ENCODE measurements at regions not wholly inside any gene's neighbourhood (a gene's known extent, or its start where the extent isn't known, plus 50 kb on each side); places are given as distances from the start of the nearest gene placed in this dataset.
"Not testable (repeated sequence)": the region's sequence is repeated elsewhere in the genome, so short reads cannot be mapped to it uniquely, and the experiment has no call there.

DNA sequence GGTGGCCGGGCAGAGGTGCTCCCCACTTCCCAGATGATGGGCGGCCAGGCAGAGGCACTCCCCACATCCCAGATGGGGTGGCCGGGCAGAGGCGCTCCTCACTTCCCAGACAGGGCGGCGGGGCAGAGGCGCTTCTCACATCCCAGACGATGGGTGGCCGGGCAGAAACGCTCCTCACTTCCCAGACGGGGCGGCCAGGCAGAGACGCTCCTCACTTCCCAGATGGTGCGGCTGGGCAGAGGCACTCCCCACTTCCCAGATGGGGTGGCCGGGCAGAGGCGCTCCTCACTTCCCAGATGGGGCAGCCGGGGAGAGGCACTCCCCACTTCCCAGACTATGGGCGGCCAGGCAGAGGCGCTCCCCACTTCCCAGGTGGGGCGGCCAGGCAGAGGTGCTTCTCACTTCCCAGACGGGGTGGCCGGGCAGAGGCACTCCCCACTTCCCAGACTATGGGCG lies 275.8 kb downstream of the LIPI start:
- TF ChIP-seq NFIC (IDR thresholded peaks at IDR 0.05; ENCODE audit: low read length); USF2 (IDR thresholded peaks at IDR 0.05; ENCODE audit: low read depth, low read length); USF2 (CRISPR knock-in tag; IDR thresholded peaks at IDR 0.05; ENCODE audit: borderline replicate concordance); POLR2AphosphoS5 (IDR thresholded peaks at IDR 0.05; ENCODE audit: low read depth, low read length); CHD2 (IDR thresholded peaks at IDR 0.05; ENCODE audit: low read depth, low read length); POLR2A (IDR thresholded peaks at IDR 0.05; ENCODE audit: insufficient read depth in 1 of 2, low read depth in 2 of 2, low read length in 2 of 2); FOSL2 (CRISPR knock-in tag; IDR thresholded peaks at IDR 0.05): not testable (repeated sequence)
- TF ChIP-seq, protein P1, sequence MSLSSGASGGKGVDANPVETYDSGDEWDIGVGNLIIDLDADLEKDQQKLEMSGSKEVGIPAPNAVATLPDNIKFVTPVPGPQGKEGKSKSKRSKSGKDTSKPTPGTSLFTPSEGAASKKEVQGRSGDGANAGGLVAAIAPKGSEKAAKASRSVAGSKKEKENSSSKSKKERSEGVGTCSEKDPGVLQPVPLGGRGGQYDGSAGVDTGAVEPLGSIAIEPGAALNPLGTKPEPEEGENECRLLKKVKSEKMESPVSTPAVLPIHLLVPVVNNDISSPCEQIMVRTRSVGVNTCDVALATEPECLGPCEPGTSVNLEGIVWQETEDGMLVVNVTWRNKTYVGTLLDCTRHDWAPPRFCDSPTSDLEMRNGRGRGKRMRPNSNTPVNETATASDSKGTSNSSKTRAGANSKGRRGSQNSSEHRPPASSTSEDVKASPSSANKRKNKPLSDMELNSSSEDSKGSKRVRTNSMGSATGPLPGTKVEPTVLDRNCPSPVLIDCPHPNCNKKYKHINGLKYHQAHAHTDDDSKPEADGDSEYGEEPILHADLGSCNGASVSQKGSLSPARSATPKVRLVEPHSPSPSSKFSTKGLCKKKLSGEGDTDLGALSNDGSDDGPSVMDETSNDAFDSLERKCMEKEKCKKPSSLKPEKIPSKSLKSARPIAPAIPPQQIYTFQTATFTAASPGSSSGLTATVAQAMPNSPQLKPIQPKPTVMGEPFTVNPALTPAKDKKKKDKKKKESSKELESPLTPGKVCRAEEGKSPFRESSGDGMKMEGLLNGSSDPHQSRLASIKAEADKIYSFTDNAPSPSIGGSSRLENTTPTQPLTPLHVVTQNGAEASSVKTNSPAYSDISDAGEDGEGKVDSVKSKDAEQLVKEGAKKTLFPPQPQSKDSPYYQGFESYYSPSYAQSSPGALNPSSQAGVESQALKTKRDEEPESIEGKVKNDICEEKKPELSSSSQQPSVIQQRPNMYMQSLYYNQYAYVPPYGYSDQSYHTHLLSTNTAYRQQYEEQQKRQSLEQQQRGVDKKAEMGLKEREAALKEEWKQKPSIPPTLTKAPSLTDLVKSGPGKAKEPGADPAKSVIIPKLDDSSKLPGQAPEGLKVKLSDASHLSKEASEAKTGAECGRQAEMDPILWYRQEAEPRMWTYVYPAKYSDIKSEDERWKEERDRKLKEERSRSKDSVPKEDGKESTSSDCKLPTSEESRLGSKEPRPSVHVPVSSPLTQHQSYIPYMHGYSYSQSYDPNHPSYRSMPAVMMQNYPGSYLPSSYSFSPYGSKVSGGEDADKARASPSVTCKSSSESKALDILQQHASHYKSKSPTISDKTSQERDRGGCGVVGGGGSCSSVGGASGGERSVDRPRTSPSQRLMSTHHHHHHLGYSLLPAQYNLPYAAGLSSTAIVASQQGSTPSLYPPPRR (CRISPR knock-in tag; IDR thresholded peaks at IDR 0.05; ENCODE audit: borderline replicate concordance), result not testable (repeated sequence)
- TF ChIP-seq, protein P2, sequence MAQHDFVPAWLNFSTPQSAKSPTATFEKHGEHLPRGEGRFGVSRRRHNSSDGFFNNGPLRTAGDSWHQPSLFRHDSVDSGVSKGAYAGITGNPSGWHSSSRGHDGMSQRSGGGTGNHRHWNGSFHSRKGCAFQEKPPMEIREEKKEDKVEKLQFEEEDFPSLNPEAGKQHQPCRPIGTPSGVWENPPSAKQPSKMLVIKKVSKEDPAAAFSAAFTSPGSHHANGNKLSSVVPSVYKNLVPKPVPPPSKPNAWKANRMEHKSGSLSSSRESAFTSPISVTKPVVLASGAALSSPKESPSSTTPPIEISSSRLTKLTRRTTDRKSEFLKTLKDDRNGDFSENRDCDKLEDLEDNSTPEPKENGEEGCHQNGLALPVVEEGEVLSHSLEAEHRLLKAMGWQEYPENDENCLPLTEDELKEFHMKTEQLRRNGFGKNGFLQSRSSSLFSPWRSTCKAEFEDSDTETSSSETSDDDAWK (CRISPR knock-in tag; IDR thresholded peaks at IDR 0.05), result not testable (repeated sequence)
